ENCODE measurements at regions not wholly inside any gene's neighbourhood (a gene's known extent, or its start where the extent isn't known, plus 50 kb on each side); places are given as distances from the start of the nearest gene placed in this dataset.

DNA sequence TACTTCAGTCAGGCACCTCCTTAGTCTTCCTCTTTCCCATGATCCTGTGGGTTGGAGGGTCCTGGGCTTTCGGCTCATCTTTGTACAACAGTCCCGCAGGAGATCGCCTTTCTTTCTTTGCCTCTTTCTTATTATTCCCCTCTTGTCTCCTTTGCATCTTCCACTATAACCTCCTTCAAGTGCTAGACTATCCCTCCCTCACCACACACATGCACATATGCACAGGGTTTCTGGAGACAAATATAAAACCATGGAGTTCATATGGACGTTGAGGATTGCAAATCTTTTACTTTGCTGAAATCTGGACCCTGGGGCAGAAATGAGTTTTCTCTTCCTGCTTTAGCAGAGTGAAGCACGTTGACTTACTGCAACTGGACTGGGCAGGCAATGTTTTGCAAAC, 80.3 kb downstream of the TMEM17 start:
- no CpG with 5 or more reads among the region's 5 CpGs for WGBS, 2 experiments (ENCODE audit: extremely low coverage in 2 of 2, insufficient read length in 1 of 2)
- Histone ChIP-seq H3K36me3 (ENCODE audit: control insufficient read depth, insufficient read depth, low read length) (no peaks in the 10 kb centered on the region), H3K23ac (ENCODE audit: low read depth, low read length) (no peak overlapping the region), H3K27me3 (ENCODE audit: control insufficient read depth, insufficient read depth, low read length) (peaks cover 7% of the 10 kb centered on the region), H3K4ac (ENCODE audit: low read depth, low read length) (no peak overlapping the region), H3K18ac (ENCODE audit: low read depth, low read length) (no peak overlapping the region), H3K14ac (replicated peaks; ENCODE audit: low read depth, low read length) (no peak overlapping the region), H3K79me1 (ENCODE audit: low read depth in 1 of 2, low read length in 2 of 2) (no peaks in the 10 kb centered on the region), H4K5ac (ENCODE audit: low read depth, low read length) (no peak overlapping the region), H3K56ac (ENCODE audit: extremely low read depth, insufficient read depth, low read length) (no peak overlapping the region), H2BK20ac (ENCODE audit: low read depth, low read length) (no peak overlapping the region), H3K4me1 (ENCODE audit: control insufficient read depth, insufficient read depth, low read length) (no peaks in the 10 kb centered on the region), H3K4me2 (ENCODE audit: low read depth, low read length) (no peak overlapping the region), H2AK5ac (ENCODE audit: low read depth, low read length) (no peak overlapping the region), H3K4me3 (ENCODE audit: insufficient read depth, low read depth, low read length) (no peak overlapping the region), H4K20me1 (ENCODE audit: insufficient read depth, low read length) (no peaks in the 10 kb centered on the region), H3K9me1 (ENCODE audit: insufficient read depth, low read length) (no peaks in the 10 kb centered on the region), H3K9me3 (ENCODE audit: control insufficient read depth, insufficient read depth, low read length) (no peaks in the 10 kb centered on the region), H3K9ac (ENCODE audit: low read depth, low read length) (no peak overlapping the region), H3K27ac (ENCODE audit: insufficient read depth, low read length) (no peak overlapping the region), H2BK120ac (ENCODE audit: low read depth, low read length) (no peak overlapping the region), H2BK5ac (ENCODE audit: low read depth, low read length, poor library complexity, severe bottlenecking) (no peak overlapping the region), H2AFZ (replicated peaks; ENCODE audit: low read length, poor library complexity) (no peak overlapping the region), H2AK9ac (replicated peaks; ENCODE audit: low read depth, low read length, poor library complexity) (no peak overlapping the region), H4K91ac (ENCODE audit: insufficient read depth, low read depth, low read length) (no peak overlapping the region), H4K8ac (ENCODE audit: low read depth in 2 of 2, low read length in 2 of 2) (no peak overlapping the region), H2BK15ac (ENCODE audit: low read depth, low read length) (no peak overlapping the region)
- intact Hi-C loops (cut with micrococcal nuclease) (no loop called here), in situ Hi-C loops (cut with MboI; ENCODE audit: low sequenced_read_pairs) (no loop called here), dilution Hi-C loops (cut with HindIII; ENCODE audit: low sequenced_read_pairs, unreplicated experiment) (no loop called here)
- BruUV-seq (replicated peaks) = no TSS peak
- DNase-seq = no peak
- no peak for ATAC-seq (ENCODE audit: low read depth)
- CTCF ChIA-PET = no interaction called here
- TF ChIP-seq RFX5 (IDR thresholded peaks at IDR 0.05; ENCODE audit: low read depth, low read length) (no peak), RCOR1 (IDR thresholded peaks at IDR 0.05; ENCODE audit: insufficient replicate concordance, low read length) (no peak), CHD1 (IDR thresholded peaks at IDR 0.05; ENCODE audit: low read depth, low read length) (no peak), NFE2L2 (IDR thresholded peaks at IDR 0.05; ENCODE audit: low read depth, low read length) (no peak), BHLHE40 (IDR thresholded peaks at IDR 0.05; ENCODE audit: low read depth, low read length) (no peak), RAD21 (IDR thresholded peaks at IDR 0.05; ENCODE audit: low read length) (no peak)
- POLR2A ChIA-PET (ENCODE audit: unreplicated experiment) = no interaction called here

Measured in IMR-90 (cell line).